ENCODE measurements at regions not wholly inside any gene's neighbourhood (a gene's known extent, or its start where the extent isn't known, plus 50 kb on each side); places are given as distances from the start of the nearest gene placed in this dataset.

DNA sequence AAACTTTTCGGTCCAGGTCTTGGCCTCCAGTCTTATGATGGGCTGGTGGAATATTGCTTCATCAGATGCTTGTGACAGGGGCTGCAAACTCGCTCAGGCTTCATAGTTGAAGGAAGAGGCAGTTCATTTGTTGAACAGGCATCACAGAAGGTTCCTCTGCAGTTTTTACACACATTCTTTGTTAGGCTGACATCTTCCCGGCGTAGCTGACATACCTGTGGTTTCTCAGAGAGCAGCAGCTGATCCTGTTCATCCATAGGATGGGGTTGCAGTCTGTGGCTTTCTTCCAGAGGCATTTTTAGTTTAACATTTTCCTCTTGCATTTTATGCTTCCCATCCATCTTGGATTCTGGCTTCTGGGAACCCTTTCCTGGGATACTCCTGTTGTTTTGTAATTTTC, 1255.2 kb downstream of the EFNA5 start:
- no peak for TF ChIP-seq POLR2A (IDR thresholded peaks at IDR 0.05)
- TF ChIP-seq, protein P1, sequence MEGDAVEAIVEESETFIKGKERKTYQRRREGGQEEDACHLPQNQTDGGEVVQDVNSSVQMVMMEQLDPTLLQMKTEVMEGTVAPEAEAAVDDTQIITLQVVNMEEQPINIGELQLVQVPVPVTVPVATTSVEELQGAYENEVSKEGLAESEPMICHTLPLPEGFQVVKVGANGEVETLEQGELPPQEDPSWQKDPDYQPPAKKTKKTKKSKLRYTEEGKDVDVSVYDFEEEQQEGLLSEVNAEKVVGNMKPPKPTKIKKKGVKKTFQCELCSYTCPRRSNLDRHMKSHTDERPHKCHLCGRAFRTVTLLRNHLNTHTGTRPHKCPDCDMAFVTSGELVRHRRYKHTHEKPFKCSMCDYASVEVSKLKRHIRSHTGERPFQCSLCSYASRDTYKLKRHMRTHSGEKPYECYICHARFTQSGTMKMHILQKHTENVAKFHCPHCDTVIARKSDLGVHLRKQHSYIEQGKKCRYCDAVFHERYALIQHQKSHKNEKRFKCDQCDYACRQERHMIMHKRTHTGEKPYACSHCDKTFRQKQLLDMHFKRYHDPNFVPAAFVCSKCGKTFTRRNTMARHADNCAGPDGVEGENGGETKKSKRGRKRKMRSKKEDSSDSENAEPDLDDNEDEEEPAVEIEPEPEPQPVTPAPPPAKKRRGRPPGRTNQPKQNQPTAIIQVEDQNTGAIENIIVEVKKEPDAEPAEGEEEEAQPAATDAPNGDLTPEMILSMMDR (IDR thresholded peaks at IDR 0.05 in 4 of 5, conservative IDR thresholded peaks at IDR 0.05 in 1 of 5): no peak
